Left lobe of liver (tissue), 2 donors: ENCODE measurements at regions not wholly inside any gene's neighbourhood (a gene's known extent, or its start where the extent isn't known, plus 50 kb on each side); places are given as distances from the start of the nearest gene placed in this dataset.
A peak's percentile ranks its signal among the peaks of the same experiment; 100 is the strongest.

Source experiments
- ATAC-seq: fragments of 200-7000 bp; cut with Tn5 transposase; one replicate; pipeline ENCODE4 v1.9.1; 2020; ENCODE audit warnings: mild to moderate bottlenecking, moderate library complexity
- DNase-seq: peaks from one replicate; pipeline ENCODE4 v3.0.0-alpha.2; 2020; ENCODE audit warnings: low spot score
- donor health status: DM: no; HTN: no; CAD: no; lungs with moderate emphysema.
- donor health status: DM: no; HTN: yes; CAD: no.

DNA sequence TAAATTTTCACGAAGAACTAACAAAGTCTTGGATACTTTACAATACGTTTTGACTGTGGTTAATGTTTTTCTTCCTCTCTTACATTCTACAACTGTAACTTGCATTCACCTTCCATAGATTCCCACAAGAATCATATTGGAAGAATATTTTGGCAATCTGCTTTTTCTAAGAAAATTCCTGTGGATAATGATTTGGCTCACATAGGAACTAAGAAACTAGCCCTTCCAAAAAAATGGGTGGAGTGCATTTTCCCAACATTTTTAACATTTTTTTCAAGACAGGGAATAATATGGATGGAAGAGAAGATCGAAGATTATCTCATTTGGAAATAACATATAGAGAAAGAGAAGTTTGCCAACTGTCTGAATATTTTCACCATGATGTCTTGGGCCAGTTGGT, 256.9 kb upstream of the POU2AF2 start:
- DNase-seq = no peak
- ATAC-seq = no peak

DNA sequence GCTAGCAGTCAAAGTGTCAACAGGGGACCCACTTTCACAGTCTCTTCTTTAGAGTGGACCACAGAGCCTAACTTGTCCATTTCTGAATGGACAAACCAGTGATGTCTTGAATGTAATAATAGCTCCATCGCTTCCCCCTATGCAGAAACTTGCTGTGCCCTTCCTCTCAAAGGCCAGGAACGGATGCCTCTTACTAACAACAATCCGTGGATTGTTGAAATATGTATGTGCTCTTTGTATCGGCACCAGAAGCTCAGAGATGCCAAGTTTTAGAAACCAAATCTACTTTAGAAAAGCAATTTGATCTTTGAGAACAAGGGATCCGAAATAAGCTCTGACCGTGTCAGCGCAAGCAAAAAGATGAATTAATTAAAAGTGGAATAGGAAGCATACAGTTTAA, 259.5 kb upstream of the POU2AF2 start:
- ATAC-seq (no peak), DNase-seq (no peak)

DNA sequence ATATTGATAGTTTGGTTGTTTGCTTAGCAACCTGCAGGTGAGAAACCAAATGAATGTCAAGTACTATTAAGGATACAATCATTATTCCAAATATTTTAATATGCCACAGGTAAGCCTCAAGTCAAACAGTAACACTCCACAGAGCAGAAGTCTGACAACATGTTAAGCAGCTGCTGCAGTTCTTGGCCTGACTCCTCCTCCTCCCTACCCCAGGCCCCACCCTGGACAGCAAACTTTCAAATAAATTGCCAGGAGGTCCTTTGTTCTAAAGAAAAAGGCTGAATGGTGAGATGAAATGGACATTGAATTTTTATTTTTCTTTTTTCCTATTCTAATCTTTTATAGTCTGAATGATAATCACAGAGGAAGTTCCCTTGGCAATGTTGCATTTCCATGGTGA, 260.0 kb upstream of the POU2AF2 start:
- ATAC-seq (no peak), DNase-seq (no peak)

DNA sequence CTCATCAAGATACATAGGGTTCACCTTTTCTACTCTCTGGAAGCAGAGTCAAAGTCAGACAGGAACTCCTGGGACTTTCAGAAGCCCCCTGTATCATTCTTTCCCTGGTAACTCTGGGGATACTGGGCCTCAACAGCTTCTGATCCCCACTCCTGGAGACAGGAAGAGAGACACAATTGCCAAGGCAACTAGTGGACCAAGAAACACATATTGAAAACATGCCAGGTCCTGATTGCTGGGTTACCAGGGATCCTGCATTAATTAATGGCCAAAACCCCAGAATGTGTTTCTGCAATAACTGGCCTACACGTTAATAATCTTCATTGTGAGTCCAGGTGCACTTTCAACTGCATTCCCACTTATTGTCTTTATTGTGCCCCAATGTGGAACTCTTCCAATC, 260.8 kb upstream of the POU2AF2 start:
- DNase-seq (no peak), ATAC-seq (no peak)

DNA sequence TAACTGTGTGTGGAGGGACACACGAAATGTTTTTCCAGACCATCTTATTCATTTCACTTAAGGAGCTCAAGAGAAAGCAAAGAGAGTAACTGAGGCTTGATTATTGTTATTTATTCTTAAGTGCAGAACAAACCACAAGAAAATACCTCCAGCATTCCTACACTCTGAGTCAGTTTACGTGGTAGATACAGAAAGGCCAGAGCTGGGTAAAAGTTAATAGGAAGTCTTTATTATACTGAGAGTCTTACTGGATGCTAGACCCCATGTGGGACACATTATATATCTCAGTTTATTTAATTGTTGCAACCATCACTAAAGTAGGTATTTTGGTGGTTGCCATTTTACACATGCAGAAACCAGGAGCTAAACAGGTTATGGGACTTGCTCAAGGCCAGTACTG, 261.4 kb upstream of the POU2AF2 start:
- ATAC-seq = no peak
- no peak for DNase-seq

DNA sequence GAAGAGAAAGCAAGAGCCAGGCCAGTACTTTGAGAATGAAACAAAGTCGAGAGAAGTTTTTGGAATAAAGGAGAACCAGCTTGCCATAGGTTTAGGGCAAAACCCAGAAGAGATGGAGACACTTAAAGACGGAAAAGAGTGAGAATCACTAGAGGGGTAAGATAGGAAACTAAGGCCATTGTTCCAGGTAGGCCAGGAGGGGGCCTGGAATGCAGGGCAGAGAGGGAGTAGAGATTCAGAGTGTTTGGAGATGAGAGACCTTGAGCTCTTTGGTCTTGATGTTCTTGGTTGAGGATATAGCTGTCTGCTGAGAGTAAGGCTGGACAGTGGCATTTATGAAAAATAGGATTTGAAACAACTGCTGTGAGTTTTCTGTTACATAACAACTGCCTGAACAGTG, 263.3 kb upstream of the POU2AF2 start:
- DNase-seq (no peak), ATAC-seq (no peak)

DNA sequence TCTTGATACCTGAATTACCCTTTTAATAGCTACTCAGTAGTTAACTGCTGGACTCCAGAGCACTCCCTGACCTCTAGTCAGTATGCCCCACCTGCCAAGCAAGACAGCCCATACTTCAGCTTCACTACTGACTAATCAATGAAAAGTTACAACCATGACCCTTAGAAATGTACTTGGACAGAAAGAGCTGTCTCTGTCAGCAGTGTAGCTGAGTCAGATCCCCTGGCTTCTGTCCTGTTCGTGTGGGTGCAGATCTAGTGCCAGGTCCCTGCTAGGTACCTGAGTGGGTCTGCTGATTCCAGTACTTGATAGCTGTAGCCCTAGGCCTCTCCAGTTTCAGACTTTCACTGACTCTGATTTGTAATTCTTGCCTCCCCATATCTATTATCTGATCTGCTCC, 265.8 kb upstream of the POU2AF2 start:
- ATAC-seq (no peak), DNase-seq (no peak)

DNA sequence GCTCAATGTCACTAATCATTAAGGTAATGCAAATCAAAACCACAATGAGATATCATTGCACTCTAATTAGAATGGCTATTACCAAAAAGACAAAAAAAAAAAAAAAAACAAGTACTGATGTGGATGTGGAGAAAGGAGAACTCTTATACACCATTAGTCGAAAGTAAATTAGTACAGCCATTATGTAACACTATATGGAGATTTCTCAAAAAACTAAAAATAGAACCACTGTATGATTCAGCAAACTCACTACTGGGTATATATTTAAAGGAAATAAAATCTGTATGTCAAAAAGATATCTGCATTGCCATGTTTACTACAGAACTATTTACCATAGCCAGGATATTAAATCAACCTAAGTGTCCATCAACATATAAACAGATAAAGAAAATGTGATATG, 265.4 kb upstream of the ARHGAP20 start:
- no peak for ATAC-seq
- no peak for DNase-seq

DNA sequence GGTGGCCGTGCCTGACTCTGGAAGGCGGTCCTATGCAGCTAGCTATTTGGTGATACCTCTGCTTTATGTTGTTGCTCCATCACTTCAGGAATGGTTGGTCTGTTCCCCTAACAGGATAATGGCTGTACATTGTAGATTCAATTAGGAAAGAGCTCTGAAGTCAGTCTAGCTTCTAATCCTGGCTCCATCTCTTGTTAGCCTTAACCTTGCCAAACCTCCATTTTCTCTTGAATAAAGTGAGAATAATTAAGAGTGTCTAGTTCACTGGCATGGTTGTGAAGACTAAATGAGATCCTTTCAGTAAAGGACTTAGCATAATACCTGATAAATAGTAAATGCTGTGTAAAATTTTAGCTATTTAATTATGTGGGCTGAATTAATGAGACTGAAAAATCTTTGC, 262.5 kb upstream of the ARHGAP20 start:
- ATAC-seq (no peak), DNase-seq (no peak)

DNA sequence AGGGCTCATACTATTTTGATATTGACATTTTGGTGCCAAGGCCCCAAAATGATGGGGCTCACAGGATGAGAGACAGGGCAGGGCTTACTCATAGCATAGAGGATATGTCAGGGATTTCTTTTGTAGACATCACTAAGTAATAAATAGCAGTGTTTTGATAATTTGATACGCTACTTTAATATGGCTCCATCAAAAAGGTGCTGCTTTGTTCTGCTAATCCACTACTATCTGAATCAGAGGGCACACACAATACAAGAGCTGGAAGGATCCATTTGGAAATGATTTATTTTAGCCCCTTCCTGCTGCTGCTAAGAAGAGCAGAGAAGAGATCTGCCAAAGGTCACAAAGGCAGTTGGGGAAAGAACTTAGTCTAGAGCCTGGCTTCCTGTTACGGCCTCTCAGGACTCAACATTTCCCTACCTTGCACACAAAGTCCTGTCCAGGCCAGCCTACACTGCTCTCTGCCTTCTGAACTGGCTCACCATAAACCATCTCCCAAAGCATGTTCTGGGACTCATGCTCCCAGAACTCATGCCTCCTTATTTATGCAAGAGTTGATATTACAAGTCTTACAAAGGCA, 261.3 kb upstream of the ARHGAP20 start:
- ATAC-seq (no peak), DNase-seq (no peak)

DNA sequence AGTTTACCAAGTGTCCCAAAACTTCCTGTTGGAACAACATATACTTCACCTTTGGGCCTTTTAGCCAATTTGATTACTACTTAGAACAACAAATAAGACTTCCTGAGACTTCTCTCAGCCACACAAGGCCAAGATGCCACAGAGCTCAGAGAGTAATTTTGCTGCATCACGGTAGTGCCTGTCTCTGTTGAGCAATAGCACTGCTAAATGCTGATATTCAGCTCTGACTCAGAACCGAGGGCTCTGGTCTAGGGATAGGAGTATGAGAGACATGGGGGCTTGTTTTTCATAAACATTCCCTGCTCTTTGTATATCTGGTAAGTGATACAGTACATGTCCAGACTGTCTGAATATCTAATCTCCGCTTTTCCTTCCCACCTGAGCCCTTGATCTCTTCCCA, 260.4 kb upstream of the ARHGAP20 start:
- no peak for DNase-seq
- ATAC-seq = no peak

DNA sequence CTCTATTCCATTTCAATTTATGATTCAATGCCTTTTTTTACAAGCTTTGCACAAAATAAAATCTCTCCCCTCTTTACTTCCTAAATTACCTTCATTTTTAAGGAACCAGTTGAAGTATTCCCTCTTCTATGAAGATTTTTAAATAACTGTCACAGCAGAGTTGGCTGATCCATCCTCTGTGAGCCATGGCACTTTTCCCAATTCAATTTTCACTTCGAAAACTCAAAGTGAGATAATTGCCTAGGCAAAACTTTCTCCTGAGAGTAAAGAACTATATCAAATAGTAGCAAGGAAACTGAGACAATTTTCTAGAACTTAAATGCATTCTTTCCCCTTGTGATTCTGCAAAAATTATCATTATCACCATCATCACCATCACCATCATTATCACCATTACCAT, 259.9 kb upstream of the ARHGAP20 start:
- DNase-seq = no peak
- no peak for ATAC-seq

DNA sequence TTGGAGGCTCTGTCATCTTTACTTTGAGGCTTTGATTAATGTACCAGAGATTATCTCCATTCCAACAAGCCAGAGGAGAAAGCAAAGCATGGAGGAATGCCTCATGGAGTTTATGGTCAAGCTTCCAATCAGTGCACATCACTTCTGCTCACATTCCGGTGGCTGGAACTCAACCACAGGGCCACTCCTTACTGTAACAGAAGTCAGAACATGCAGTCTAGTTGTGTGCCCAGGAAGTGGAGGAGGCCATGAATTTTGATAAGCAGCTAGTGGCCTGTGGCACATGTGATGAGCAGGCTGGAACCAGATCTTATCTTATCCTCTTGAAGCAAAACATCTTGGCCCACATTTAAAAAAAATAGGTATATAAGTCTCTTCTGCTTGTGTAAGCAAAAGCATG, 258.9 kb upstream of the ARHGAP20 start:
- DNase-seq = no peak
- no peak for ATAC-seq

DNA sequence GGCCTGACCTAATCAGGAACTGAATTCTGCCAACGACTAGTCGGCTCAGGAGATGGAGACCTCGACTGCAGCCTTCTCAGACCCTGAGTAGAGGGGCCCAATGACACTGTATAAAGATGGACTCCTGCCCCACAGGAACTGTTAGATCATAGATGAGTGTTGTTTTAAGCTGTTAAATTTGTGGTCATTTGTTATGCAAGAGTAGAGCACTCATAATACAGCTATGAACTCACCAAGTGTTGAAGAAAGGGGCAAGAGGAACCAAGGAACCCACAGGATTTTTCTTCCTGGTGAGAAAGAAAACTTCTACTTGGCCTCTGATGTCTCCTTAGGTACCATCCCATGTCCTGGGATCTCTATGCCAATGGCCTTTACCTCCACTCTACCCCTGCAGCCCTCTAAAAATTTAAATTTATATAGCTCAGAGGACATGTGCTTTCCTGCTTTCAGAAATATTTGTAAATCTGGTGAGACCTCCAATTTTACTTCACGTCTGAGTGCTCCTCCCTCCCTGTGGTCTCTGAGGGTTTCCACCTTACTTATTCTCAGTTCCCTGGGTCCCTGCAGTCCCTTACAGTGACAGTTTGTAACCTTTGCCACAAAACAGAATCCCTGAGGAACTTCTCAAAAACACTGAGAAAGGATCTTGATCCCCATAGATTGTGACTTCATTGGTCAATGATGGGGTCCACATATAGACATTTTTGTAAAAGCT, 256.3 kb upstream of the ARHGAP20 start:
- DNase-seq (no peak), ATAC-seq (no peak)

DNA sequence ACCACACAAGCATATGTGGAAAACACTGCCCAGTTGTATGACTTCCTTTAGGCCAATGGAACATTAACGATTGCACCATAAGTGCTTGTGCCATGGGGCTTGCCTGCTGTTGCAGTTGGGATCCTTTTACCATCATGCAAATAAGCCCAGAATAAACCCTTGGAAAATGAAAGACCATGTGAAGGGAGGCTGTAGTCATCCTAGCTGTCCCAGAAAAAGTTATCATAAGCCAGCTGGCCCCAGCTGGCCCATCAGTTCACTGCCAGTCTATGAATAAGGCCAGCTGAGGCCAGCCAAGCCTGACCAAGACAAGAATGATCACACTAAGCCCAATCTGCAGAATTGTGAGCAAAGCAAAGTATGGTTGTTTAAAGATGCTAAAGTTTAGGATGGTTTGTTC, 253.9 kb upstream of the ARHGAP20 start:
- no peak for ATAC-seq
- no peak for DNase-seq

DNA sequence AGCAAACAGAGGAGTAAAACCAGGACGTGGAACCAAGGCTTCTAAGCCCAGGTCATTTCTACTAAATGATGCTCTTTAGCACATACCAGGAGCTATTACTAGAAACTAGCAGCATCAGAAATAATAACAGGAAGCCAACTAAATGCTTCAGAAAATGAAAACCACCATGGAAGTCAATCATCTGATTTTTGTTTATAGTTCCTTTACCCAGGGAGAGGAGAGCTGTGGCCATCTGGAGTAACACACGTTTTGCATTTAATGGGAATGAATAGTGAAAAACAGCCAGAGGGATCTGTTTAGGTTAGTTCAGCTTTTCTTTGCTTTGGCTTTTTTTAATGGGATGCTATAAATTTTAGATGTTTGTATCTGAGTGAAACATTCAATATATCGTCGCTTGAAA, 250.7 kb upstream of the ARHGAP20 start:
- ATAC-seq (no peak), DNase-seq (no peak)

DNA sequence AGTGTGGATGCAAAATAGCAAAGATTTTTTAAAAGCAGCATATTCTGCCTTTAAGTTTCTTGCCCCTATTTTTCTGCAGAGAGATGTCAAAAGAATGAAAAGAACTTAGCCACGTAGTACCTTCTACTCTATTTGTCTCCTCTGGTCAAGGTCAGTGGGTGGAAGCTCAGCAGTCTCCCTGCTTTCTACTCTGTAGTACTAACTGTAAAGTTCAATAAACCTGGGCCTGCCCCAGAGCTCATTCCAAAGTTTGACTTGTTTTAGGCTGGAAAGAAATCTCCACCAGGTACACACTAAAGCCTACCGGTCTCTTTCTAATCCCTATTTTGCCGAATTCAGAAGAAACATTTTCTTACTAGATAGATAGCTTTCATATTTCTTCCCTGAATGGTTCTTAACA, 247.9 kb upstream of the ARHGAP20 start:
- DNase-seq (peak; percentile 44), ATAC-seq (peak; percentile 96)

DNA sequence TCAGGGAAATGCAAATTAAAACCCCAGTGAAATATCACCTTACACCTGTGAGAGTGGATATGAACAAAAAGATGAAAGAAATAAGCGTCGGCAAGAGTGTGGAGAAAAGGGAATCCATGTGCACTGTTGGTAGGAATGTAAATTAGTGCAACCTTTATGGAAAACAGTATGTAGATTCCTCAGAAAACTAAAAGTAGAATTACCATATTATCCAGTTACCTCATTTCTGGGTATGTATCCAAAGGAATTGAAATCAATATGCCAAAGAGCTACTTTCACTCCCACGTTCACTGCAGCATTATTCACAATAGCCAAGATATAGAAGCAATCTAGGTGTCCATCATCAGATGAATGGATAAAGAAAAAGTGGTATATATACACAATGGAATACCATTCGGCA, 246.0 kb upstream of the ARHGAP20 start:
- DNase-seq = no peak
- no peak for ATAC-seq

DNA sequence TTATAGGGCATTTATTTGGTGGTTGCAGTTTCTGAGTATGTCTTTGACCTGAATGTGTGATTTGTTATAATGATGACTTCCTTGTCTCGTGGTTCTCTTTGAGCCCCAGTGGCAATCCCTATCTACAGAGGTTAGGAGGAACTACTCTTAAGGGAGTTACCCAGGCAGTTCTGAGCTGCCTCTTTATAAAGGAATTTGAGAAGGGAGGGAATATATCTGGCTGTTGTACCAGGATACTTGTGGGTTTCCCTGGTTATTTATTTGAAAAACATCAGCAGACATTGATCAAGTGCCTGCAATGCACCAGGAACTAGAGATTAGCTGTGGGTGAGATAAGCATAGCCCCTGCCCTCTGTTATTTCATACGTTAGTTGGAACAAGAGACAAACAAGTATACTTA, 243.5 kb upstream of the ARHGAP20 start:
- no peak for ATAC-seq

DNA sequence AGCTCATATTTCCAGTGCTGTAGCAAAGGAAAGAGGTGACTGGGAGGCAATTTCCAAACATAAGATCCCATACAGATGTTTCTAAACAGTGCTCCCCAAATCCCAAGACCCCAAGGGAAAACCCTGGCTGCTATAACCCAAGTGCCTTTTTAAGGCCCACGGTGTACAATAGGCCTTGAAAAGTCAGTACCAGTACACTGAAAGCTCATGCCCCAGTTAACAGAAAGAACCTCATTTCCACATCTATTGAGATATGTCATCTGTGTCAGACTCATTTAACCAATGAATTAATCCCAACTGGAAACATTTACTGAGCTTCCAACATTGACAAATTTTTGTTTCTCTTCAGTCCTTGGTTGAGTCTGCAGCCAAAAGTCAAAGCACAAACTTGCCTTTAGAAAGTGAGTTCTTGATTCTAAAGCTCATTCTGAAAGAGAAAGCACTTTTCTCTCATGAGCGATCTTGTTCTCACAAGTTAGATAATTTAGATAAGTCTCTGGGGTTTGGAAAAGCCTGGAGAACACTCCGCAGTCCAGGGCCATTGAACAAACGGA, 239.8 kb upstream of the ARHGAP20 start:
- ATAC-seq (no peak), DNase-seq (no peak)

More for the DNA sequence above, 243.5 kb upstream of the ARHGAP20 start:
- DNase-seq = no peak

DNA sequence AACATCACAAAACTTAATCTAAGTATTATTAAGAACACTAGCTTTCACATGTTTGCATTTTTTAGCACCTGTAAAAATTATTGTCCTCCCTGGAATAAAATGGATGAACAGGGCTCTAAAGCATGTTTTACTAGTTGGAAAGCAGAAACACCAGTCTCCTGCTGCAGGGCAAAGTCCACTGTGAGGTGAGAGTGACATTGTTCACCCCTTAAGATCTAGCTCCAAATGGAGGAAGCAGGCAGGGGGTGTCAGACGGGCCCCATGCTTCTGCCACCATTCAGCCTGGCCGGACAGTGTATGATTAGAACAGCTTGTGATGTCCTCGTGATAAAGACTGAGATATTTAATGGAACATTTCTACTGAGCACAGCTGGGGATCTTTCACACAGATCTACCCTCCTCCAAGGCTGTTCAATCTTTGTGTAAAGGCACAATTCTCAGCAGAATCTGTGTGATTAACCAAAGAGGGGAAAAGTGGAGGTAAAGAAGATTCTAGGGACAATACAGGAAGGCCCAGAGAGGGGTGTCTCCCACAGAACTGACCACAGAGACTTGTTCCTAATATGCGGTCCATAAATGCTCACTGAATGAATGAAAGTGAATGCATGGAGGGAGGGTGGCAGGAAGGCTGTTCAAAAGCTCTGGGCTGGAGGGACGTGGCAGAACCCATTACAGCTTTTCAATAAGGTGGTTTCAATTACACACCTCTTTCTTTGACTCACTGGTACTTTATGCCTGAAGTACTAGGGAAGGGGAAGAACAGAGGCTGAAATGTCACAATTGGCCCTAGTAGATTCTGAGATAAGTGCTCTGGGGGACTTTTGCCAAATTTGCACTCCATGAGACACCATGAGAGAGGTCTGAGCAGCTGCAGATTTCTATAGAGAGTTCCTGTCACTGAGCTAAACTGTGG, 239.1 kb upstream of the ARHGAP20 start:
- no peak for DNase-seq
- no peak for ATAC-seq

DNA sequence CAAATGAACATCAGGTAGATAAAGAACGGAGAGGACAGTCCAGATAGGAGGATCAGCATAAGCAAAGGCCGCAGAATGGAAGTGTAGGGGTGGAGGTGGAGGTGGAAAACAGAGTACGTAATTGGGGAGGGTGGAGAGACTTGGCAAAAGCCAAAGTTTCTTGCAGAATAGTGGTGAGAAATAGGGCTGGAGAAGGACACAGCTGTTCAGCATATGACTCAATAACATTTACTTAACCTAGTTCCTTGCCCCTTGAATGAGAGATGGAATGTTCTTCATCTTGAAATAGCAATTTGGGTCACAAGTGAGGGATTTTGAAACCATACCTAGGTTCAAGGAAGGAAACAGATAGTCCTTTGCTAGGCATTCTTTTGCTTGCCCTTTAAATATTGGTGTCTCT, 235.9 kb upstream of the ARHGAP20 start:
- DNase-seq = no peak
- no peak for ATAC-seq
